Esophagus muscularis mucosa (tissue), 4 donors: ENCODE measurements at regions not wholly inside any gene's neighbourhood (a gene's known extent, or its start where the extent isn't known, plus 50 kb on each side); places are given as distances from the start of the nearest gene placed in this dataset.
A peak's percentile ranks its signal among the peaks of the same experiment; 100 is the strongest.

Experiments used
- DNase-seq: peaks from one replicate; pipeline ENCODE4 v3.0.0-alpha.2; 2017; ENCODE audit errors: extremely low spot score
- H3K27ac ChIP-seq, 4 donors: fragments of 200-600 bp; sonication (generic); replicated peaks in 1 of 4; 1 replicate in 3 of 4; 2 replicates in 1 of 4; pipeline ENCODE4 v1.5.1; 2016 to 2019; ENCODE audit warnings: mild to moderate bottlenecking in 1 of 4
- H3K27me3 ChIP-seq, 4 donors: fragments of 200-600 bp; sonication (generic); one replicate each; pipeline versions ENCODE4 v1.5.1 to v1.6.0; 2016 to 2019
- H3K36me3 ChIP-seq, 4 donors: fragments of 200-600 bp; sonication (generic); one replicate each; pipeline ENCODE4 v1.5.1; 2016 to 2019
- H3K4me1 ChIP-seq, 4 donors: fragments of 200-600 bp; sonication (generic); one replicate each; pipeline ENCODE4 v1.5.1; 2016 to 2019
- H3K4me3 ChIP-seq, 4 donors: fragments of 200-600 bp; sonication (generic); 1 replicate in 2 of 4; 2 replicates in 2 of 4; pipeline ENCODE4 v1.5.1; 2016 to 2019; ENCODE audit warnings: mild to moderate bottlenecking in 4 of 4, moderate library complexity in 1 of 4
- H3K9me3 ChIP-seq, 4 donors: fragments of 200-600 bp; sonication (generic); 1 replicate in 3 of 4; 2 replicates in 1 of 4; pipeline ENCODE4 v1.5.1; 2016 to 2019
- CTCF ChIP-seq, 3 experiments: fragments of 200-600 bp in 2 of 3; fragments of 450-650 bp in 1 of 3; sonication (generic) in 2 of 3; IDR thresholded peaks; one replicate each; pipeline ENCODE4 v1.5.1; 2017 to 2019; ENCODE audit warnings: antibody characterized with exemption in 3 of 3, mild to moderate bottlenecking in 2 of 3, moderate library complexity in 1 of 3
- EP300 ChIP-seq: sonication (generic); formaldehyde crosslinking; IDR thresholded peaks from one replicate; pipeline ENCODE4 v1.6.1; 2017; ENCODE audit warnings: antibody characterized with exemption
- POLR2A ChIP-seq: fragments of 450-650 bp; IDR thresholded peaks from one replicate; pipeline ENCODE4 v1.6.1; 2017; ENCODE audit warnings: antibody characterized with exemption, moderate library complexity, mild to moderate bottlenecking, low read depth
- POLR2AphosphoS5 ChIP-seq, 2 donors: sonication (generic); formaldehyde crosslinking; IDR thresholded peaks; one replicate each; pipeline ENCODE4 v1.6.1; 2017; ENCODE audit warnings: antibody characterized with exemption in 2 of 2
- WGBS: methylation state at CpG from one replicate; pipeline ENCODE4 v1.1.5; 2018; 5-methylcytosine and 5-hydroxymethylcytosine counted together
- intact Hi-C: fragments of 100-400 bp; cut with DNase I; formaldehyde crosslinking; loops from one replicate; pipeline ENCODE4 v1.15.1; 2023

GRCh38 chr5:166992874-166993722 is 1298.3 kb upstream of the WWC1 start:
- WGBS = 38% methylated on average over 11 of the region's 11 CpGs
- DNase-seq = no peak
- intact Hi-C loops = no loop called here
- TF ChIP-seq CTCF (IDR thresholded peaks at IDR 0.05) (no peak), POLR2AphosphoS5 (IDR thresholded peaks at IDR 0.05) (no peak), EP300 (no peak), POLR2A (no peak)
- Histone ChIP-seq H3K27ac (peak overlapping the region; percentile 2 to 57 (median 32)), H3K9me3 (no peaks in the 10 kb centered on the region), H3K36me3 (no peaks in the 10 kb centered on the region), H3K4me3 (peak overlapping the region in 3 of 4 donors; percentile 15 to 27 (median 25)), H3K27me3 (no peaks in the 10 kb centered on the region), H3K4me1 (peaks cover 0 to 28% (median 25%) of the 10 kb centered on the region in 4 donors)

DNA sequence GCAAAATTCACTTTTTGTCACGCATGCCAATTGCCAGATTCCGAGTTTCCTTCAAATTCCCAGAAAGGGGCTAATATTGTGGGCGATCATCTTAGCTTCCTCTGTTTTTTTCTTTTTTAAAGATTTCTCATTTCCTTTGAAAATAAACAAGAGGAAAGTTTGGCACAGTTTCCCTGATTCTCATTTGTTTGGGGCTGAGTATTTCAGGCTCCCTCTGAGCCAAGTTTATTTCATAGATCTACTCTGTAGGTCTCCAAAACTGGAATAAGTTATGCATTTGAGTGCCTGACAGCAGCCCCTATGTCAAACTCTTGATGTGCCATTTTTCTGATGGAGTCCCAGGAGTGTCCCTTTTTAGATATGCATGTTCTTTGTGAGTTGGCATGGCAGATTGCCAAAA is 1297.2 kb upstream of the WWC1 start:
- Histone ChIP-seq H3K4me3 (peak overlapping the region in 2 of 4 donors; percentile 25 to 27), H3K4me1 (peaks cover 0 to 27% (median 25%) of the 10 kb centered on the region in 4 donors), H3K9me3 (no peaks in the 10 kb centered on the region), H3K27me3 (no peaks in the 10 kb centered on the region), H3K36me3 (no peaks in the 10 kb centered on the region), H3K27ac (peak overlapping the region in 2 of 4 donors; percentile 2 to 57)
- no peak for TF ChIP-seq POLR2A
- no peak for TF ChIP-seq EP300
- no peak for TF ChIP-seq POLR2AphosphoS5 (IDR thresholded peaks at IDR 0.05)
- WGBS = 41% methylated on average over 3 of the region's 3 CpGs
- no peak for DNase-seq
- intact Hi-C loops = no loop called here

DNA sequence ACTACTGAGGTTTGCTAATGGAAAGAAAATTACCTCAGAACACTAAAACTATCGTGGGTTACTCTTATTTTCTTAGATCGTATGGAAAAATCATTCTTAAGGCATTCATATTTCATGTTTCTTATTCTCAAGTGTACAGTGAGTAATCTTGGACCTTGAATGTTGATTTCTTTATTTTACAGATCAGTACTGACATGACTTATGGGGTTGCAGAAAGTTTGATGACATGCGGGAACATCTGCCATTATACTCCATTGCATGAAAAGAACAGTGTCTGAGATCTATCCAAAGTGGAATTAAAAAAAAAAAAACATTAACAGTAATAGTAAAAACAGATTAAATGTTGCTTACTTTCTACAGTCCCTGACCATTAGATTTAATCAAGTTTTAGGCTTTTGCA is 1290.2 kb upstream of the WWC1 start:
- intact Hi-C loops = no loop called here
- Histone ChIP-seq H3K4me3 (no peak overlapping the region), H3K9me3 (no peaks in the 10 kb centered on the region), H3K4me1 (no peaks in the 10 kb centered on the region), H3K27ac (no peak overlapping the region), H3K27me3 (no peaks in the 10 kb centered on the region), H3K36me3 (no peaks in the 10 kb centered on the region)
- WGBS = 85% methylated on average over 3 of the region's 3 CpGs
- no peak for DNase-seq
- no peak for TF ChIP-seq EP300
- no peak for TF ChIP-seq CTCF (IDR thresholded peaks at IDR 0.05)
- no peak for TF ChIP-seq POLR2AphosphoS5 (IDR thresholded peaks at IDR 0.05)
- no peak for TF ChIP-seq POLR2A

DNA sequence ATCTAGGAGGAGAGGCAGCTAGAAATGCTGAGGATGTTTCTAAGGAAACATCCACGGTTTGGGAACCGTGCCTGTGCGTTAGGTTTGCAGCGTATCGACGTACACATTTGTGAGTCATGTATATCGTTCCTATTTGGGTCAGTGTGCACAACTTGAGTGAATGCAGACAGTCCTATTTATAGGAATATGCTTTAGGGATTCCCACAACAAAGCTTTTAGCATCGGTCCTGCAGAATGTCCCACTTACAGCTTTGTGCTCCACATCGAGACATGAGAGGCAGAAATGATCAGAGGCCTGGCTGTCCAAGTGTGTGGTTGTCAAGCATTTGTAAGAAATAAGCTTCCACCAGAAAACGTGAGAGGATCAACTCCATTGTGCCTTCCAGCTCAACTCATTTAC is 1282.7 kb upstream of the WWC1 start:
- no peaks in the 10 kb centered on the region for H3K4me1 ChIP-seq
- no peaks in the 10 kb centered on the region for H3K27me3 ChIP-seq
- no peak for DNase-seq
- TF ChIP-seq CTCF (IDR thresholded peaks at IDR 0.05) (no peak), EP300 (no peak), POLR2A (no peak), POLR2AphosphoS5 (IDR thresholded peaks at IDR 0.05) (no peak)
- H3K4me3 ChIP-seq = no peak overlapping the region
- no peaks in the 10 kb centered on the region for H3K9me3 ChIP-seq
- intact Hi-C loops = no loop called here
- no peaks in the 10 kb centered on the region for H3K36me3 ChIP-seq
- no peak overlapping the region for H3K27ac ChIP-seq
- WGBS = 72% methylated on average over 10 of the region's 10 CpGs

DNA sequence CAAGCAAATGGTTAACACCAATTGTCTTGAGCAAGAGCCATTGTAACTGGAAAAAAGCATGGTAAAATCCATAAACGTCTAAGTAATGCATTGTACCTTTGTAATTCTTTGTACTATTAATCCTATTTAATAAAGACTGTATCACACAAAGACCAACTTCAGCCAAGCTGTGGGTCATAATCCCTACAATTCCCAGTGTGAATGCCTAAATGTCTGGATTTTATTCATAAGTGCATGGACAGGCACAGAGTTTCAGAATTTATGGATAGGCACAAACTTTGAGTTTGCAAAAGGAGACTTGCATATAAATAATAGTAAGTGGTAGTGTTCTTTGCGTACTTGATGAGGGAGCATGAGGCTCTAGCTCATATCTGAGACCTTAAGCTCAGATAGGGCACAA is 1280.2 kb upstream of the WWC1 start:
- Histone ChIP-seq H3K27me3 (no peaks in the 10 kb centered on the region), H3K27ac (no peak overlapping the region), H3K9me3 (no peaks in the 10 kb centered on the region), H3K4me3 (no peak overlapping the region), H3K36me3 (no peaks in the 10 kb centered on the region), H3K4me1 (no peaks in the 10 kb centered on the region)
- 67% methylated on average over 2 of the region's 2 CpGs for WGBS
- DNase-seq = no peak
- TF ChIP-seq EP300 (no peak), POLR2AphosphoS5 (IDR thresholded peaks at IDR 0.05) (no peak), CTCF (IDR thresholded peaks at IDR 0.05) (no peak), POLR2A (no peak)
- intact Hi-C loops = no loop called here
